Stimulated activated CD8-positive, alpha-beta memory T cell treated with anti-CD3 and anti-CD28 coated beads, Interleukin-15, amount 100 ng/mL, for 48 hours (primary cell): ENCODE measurements at regions not wholly inside any gene's neighbourhood (a gene's known extent, or its start where the extent isn't known, plus 50 kb on each side); places are given as distances from the start of the nearest gene placed in this dataset.
A peak's percentile ranks its signal among the peaks of the same experiment; 100 is the strongest.
"Not testable (repeated sequence)": the region's sequence is repeated elsewhere in the genome, so short reads cannot be mapped to it uniquely, and the experiment has no call there.

Experiments used
- DNase-seq, 2 donors: peaks; one replicate each; pipeline ENCODE4 v3.0.0-alpha.2; 2020; ENCODE audit warnings: low read depth in 2 of 2

- no peak for DNase-seq
Observed at GRCh38 chr22:25395468-25395867, 169.0 kb upstream of the GRK3 start.

GRCh38 chr22:25395915-25396314 lies 168.6 kb upstream of the GRK3 start:
- no peak for DNase-seq

- no peak for DNase-seq
Observed at GRCh38 chr22:25396615-25397200, 167.8 kb upstream of the GRK3 start.

- no peak for DNase-seq
Observed at GRCh38 chr22:25397616-25398015, 166.9 kb upstream of the GRK3 start.

GRCh38 chr22:25398591-25399062 lies 165.8 kb upstream of the GRK3 start:
- DNase-seq = peak; percentile 35 to 38

- DNase-seq = no peak
Observed at GRCh38 chr22:25399649-25400151, 164.8 kb upstream of the GRK3 start.

GRCh38 chr22:25402160-25402500 lies 162.3 kb upstream of the GRK3 start:
- DNase-seq = no peak

GRCh38 chr22:25402501-25403283 lies 161.8 kb upstream of the GRK3 start:
- DNase-seq = no peak

GRCh38 chr22:25403284-25403810 lies 161.1 kb upstream of the GRK3 start:
- no peak for DNase-seq

- no peak for DNase-seq
Observed at GRCh38 chr22:25403811-25404471, 160.5 kb upstream of the GRK3 start.

GRCh38 chr22:25404556-25404927 lies 159.9 kb upstream of the GRK3 start:
- DNase-seq = no peak

- peak; percentile 55 to 56 for DNase-seq
Observed at GRCh38 chr22:25404928-25405816, 159.3 kb upstream of the GRK3 start.

GRCh38 chr22:25405841-25406509 lies 158.5 kb upstream of the GRK3 start:
- DNase-seq = no peak

GRCh38 chr22:25406510-25407210 lies 157.8 kb upstream of the GRK3 start:
- no peak for DNase-seq

GRCh38 chr22:25407226-25407858 lies 157.1 kb upstream of the GRK3 start:
- no peak for DNase-seq

- DNase-seq = no peak
Observed at GRCh38 chr22:25407859-25408229, 156.6 kb upstream of the GRK3 start.

- no peak for DNase-seq
Observed at GRCh38 chr22:25409240-25409639, 155.2 kb upstream of the GRK3 start.

GRCh38 chr22:25410849-25411248 lies 153.6 kb upstream of the GRK3 start:
- no peak for DNase-seq

GRCh38 chr22:25413620-25414019 lies 150.9 kb upstream of the GRK3 start:
- no peak for DNase-seq

- DNase-seq = not testable (repeated sequence)
Observed at GRCh38 chr22:25415731-25416130, 148.7 kb upstream of the GRK3 start.
